ENCODE measurements at regions not wholly inside any gene's neighbourhood (a gene's known extent, or its start where the extent isn't known, plus 50 kb on each side); places are given as distances from the start of the nearest gene placed in this dataset.
A peak's percentile ranks its signal among the peaks of the same experiment; 100 is the strongest.

DNA sequence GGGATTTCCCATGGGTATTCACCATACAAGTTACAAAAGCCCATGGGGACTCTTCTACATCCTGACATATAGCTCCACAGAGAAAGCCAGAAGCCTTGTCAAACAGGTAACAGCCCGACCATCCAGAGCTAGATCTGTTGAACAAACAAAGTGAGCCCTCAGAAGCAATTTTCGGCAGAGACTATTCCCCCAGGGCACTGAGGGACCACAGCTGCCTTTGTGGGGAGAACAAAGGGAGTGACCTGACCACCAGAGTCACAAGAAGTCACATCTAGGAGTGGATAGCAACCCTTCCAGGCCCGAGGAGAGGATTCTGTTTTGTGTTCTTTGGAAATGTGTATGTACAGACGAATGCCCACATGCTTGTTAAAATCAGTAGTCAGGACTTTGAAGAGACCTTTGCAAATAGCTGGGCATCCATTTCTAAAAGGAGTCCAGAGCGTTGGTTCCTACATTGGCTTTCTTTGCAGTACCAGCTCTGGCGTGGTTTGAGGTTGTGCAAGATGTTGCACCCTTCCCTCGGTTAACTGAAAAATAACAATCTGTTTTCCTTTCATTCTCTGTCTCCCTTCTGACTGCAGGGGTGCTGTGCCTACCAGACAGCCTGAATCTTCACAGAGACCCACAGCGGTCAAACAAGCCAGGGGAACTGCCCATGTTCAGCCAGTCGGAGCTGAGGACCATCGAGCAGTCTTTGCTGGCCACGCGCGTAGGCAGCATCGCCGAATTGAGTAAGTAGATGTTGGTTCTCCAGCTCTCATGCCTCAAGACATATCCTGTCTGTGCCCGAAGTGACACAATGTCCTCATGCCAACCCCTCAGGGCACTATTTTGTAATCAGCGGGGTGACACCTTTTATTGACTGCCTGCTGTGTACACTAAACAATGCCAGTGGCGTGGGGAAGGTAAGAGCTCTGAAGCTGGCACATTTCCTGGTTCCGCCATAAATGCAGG is 165.4 kb upstream of the PWP1 start:
- ChIA-PET POLR2A (no interaction called here), CTCF (ENCODE audit: low intra/inter-chr PET ratio, low total read pairs) (no interaction called here)
- Histone ChIP-seq H3K4me1 (ENCODE audit: insufficient read depth, low read length) (peaks cover 29% of the 10 kb centered on the region), H3K9me3 (ENCODE audit: low read length) (no peaks in the 10 kb centered on the region), H3K4me2 (ENCODE audit: low read depth, low read length) (no peak overlapping the region), H4K20me1 (ENCODE audit: insufficient read depth, low read length) (no peaks in the 10 kb centered on the region), H3K79me2 (ENCODE audit: insufficient read depth, low read length) (no peaks in the 10 kb centered on the region), H3K36me3 (replicated peaks in 1 of 2; ENCODE audit: control insufficient read depth in 1 of 2, insufficient read depth in 2 of 2, low read length in 2 of 2) (no peaks in the 10 kb centered on the region), H3K27ac (ENCODE audit: extremely low read length, insufficient read depth, low read length) (no peak overlapping the region), H2AFZ (ENCODE audit: low read length) (no peak overlapping the region), H3K9ac (ENCODE audit: insufficient read depth, low read depth, low read length) (no peak overlapping the region), H3K4me3 (replicated peaks in 1 of 3; ENCODE audit: insufficient read depth in 1 of 3, low read depth in 2 of 3, low read length in 3 of 3) (no peak overlapping the region), H3K27me3 (ENCODE audit: control insufficient read depth in 1 of 2, insufficient read depth in 2 of 2, low read length in 2 of 2) (no peaks in the 10 kb centered on the region)
- no peak for DNase-seq (ENCODE audit: low spot score)
- TF ChIP-seq MED8 (CRISPR knock-in tag; IDR thresholded peaks at IDR 0.05; ENCODE audit: insufficient replicate concordance), result no peak
- intact Hi-C loops (cut with micrococcal nuclease; ENCODE audit: unreplicated experiment), result no loop called here
- BruUV-seq (replicated peaks), result no TSS peak
- in situ Hi-C loops (cut with HindIII; ENCODE audit: extremely low pct_ligation_motif_present, low pct_unique_long_range_greater_than_20kb), result no loop called here
- no peak for FAIRE-seq
- 83% methylated on average over 18 of the region's 19 CpGs for WGBS (ENCODE audit: low lambda C conversion rate)
- no peak for ATAC-seq

DNA sequence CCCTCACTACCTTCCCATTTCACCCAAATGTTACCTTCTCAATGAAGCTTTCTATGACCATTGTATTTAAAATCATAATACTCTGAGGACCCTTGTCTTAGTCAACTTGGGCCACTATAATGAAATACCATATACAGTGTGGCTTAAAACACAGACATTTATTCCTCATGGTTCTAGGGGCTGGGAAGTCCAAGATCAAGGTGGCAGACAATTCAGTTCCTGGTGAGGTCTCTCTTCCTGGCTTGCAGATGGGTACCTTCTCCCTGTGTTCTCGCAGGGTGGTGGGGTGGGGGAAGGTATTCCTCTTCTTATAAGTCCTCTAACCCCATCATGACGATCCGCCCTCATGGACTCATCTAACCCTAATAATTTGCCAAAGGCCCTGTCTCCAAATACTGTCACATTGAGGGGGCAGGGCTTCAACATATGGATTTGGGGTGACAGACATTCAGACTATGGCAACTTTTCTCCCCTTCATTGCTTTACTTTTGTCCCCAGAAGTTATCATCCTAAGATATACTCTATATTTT is 163.7 kb upstream of the PWP1 start:
- in situ Hi-C loops (cut with HindIII; ENCODE audit: extremely low pct_ligation_motif_present, low pct_unique_long_range_greater_than_20kb), result no loop called here
- Histone ChIP-seq H3K4me1 (ENCODE audit: insufficient read depth, low read length) (peaks cover 39% of the 10 kb centered on the region), H3K9me3 (ENCODE audit: low read length) (no peaks in the 10 kb centered on the region), H3K4me3 (replicated peaks in 1 of 3; ENCODE audit: insufficient read depth in 1 of 3, low read depth in 2 of 3, low read length in 3 of 3) (no peak overlapping the region), H4K20me1 (ENCODE audit: insufficient read depth, low read length) (no peaks in the 10 kb centered on the region), H2AFZ (ENCODE audit: low read length) (no peak overlapping the region), H3K4me2 (ENCODE audit: low read depth, low read length) (no peak overlapping the region), H3K79me2 (ENCODE audit: insufficient read depth, low read length) (no peaks in the 10 kb centered on the region), H3K27ac (ENCODE audit: extremely low read length, insufficient read depth, low read length) (no peak overlapping the region), H3K9ac (ENCODE audit: insufficient read depth, low read depth, low read length) (no peak overlapping the region), H3K27me3 (ENCODE audit: control insufficient read depth in 1 of 2, insufficient read depth in 2 of 2, low read length in 2 of 2) (no peaks in the 10 kb centered on the region), H3K36me3 (replicated peaks in 1 of 2; ENCODE audit: control insufficient read depth in 1 of 2, insufficient read depth in 2 of 2, low read length in 2 of 2) (no peaks in the 10 kb centered on the region)
- intact Hi-C loops (cut with micrococcal nuclease; ENCODE audit: unreplicated experiment), result no loop called here
- FAIRE-seq, result no peak
- CTCF ChIA-PET (ENCODE audit: low intra/inter-chr PET ratio, low total read pairs), result no interaction called here
- 69% methylated on average over 3 of the region's 3 CpGs for WGBS (ENCODE audit: low lambda C conversion rate)
- no peak for ATAC-seq
- TF ChIP-seq TCF7L2 (IDR thresholded peaks at IDR 0.05; ENCODE audit: low read depth, low read length) (no peak), IKZF5 (CRISPR knock-in tag; IDR thresholded peaks at IDR 0.05) (no peak), ZNF562 (CRISPR knock-in tag; IDR thresholded peaks at IDR 0.05; ENCODE audit: borderline replicate concordance) (no peak), ZNF564 (CRISPR knock-in tag; IDR thresholded peaks at IDR 0.05) (peak; percentile 92; the same call in 1 of the 2 replicates), ZBTB7A (CRISPR knock-in tag; IDR thresholded peaks at IDR 0.05) (no peak), DMAP1 (CRISPR knock-in tag; IDR thresholded peaks at IDR 0.05) (no peak), ZKSCAN8 (CRISPR knock-in tag; IDR thresholded peaks at IDR 0.05; ENCODE audit: borderline replicate concordance) (no peak), TSC22D2 (CRISPR knock-in tag; IDR thresholded peaks at IDR 0.05; ENCODE audit: borderline replicate concordance) (no peak)
- POLR2A ChIA-PET, result no interaction called here
- no peak for DNase-seq (ENCODE audit: low spot score)
- no TSS peak for BruUV-seq (replicated peaks)
